Neuronal stem cell (in vitro differentiated cells): ENCODE measurements at regions not wholly inside any gene's neighbourhood (a gene's known extent, or its start where the extent isn't known, plus 50 kb on each side); places are given as distances from the start of the nearest gene placed in this dataset.

Source experiments
- DNase-seq: peaks from one replicate; pipeline ENCODE4 v3.0.0-alpha.2; 2013; ENCODE audit warnings: low spot score
- H2AFZ ChIP-seq: one replicate; pipeline ENCODE4 v1.6.1; 2013; ENCODE audit warnings: mild to moderate bottlenecking, low read length, inconsistent platforms
- H2AK5ac ChIP-seq: 2 replicates; pipeline ENCODE4 v1.6.1; 2013; ENCODE audit warnings: low read depth, mild to moderate bottlenecking, inconsistent platforms, low read length, moderate library complexity, mixed read lengths
- H2BK120ac ChIP-seq: 2 replicates; pipeline ENCODE4 v1.6.1; 2013; ENCODE audit warnings: low read depth, mild to moderate bottlenecking, inconsistent platforms, low read length, moderate library complexity, mixed read lengths
- H2BK12ac ChIP-seq: one replicate; pipeline ENCODE4 v1.6.1; 2013; ENCODE audit warnings: low read length, inconsistent platforms
- H2BK15ac ChIP-seq: 2 replicates; pipeline ENCODE4 v1.6.1; 2013; ENCODE audit warnings: mild to moderate bottlenecking, low read length, inconsistent platforms, mixed read lengths
- H2BK5ac ChIP-seq: one replicate; pipeline ENCODE4 v1.6.1; 2013; ENCODE audit warnings: inconsistent platforms, mild to moderate bottlenecking, low read length, moderate library complexity
- H3K14ac ChIP-seq: one replicate; pipeline ENCODE4 v1.6.1; 2013; ENCODE audit warnings: low read length, inconsistent platforms
- H3K18ac ChIP-seq: 2 replicates; pipeline ENCODE4 v1.6.1; 2013; ENCODE audit warnings: low read length, inconsistent platforms
- H3K23ac ChIP-seq: 2 replicates; pipeline ENCODE4 v1.6.1; 2013; ENCODE audit warnings: low read depth, mild to moderate bottlenecking, mixed read lengths, low read length, inconsistent platforms; ENCODE audit not compliant: poor library complexity
- H3K27ac ChIP-seq: replicated peaks from 3 replicates; pipeline ENCODE4 v1.5.1; 2013; ENCODE audit warnings: low read length, inconsistent platforms
- H3K27me3 ChIP-seq, 3 experiments: 2 replicates each; pipeline ENCODE4 v1.6.1; 2013; ENCODE audit warnings: low read length in 3 of 3, mild to moderate bottlenecking in 2 of 3, inconsistent platforms in 1 of 3, low read depth in 1 of 3, mixed read lengths in 1 of 3, moderate library complexity in 1 of 3; ENCODE audit not compliant: control insufficient read depth in 3 of 3, insufficient read depth in 3 of 3
- H3K36me3 ChIP-seq, 2 donors: replicated peaks in 1 of 2; 2 replicates each; pipeline ENCODE4 v1.6.1; 2013; ENCODE audit warnings: low read length in 2 of 2; ENCODE audit not compliant: control insufficient read depth in 2 of 2, insufficient read depth in 2 of 2
- H3K4ac ChIP-seq: 2 replicates; pipeline ENCODE4 v1.6.1; 2013; ENCODE audit warnings: inconsistent platforms, mild to moderate bottlenecking, low read length, moderate library complexity
- H3K4me1 ChIP-seq, 2 donors: 1 replicate in 1 of 2; 2 replicates in 1 of 2; pipeline ENCODE4 v1.6.1; 2013; ENCODE audit warnings: low read length in 2 of 2, low read depth in 1 of 2; ENCODE audit not compliant: control insufficient read depth in 2 of 2, insufficient read depth in 1 of 2
- H3K4me2 ChIP-seq: one replicate; pipeline ENCODE4 v1.6.1; 2013; ENCODE audit warnings: mild to moderate bottlenecking, low read length, inconsistent platforms; ENCODE audit not compliant: insufficient read depth, poor library complexity, severe bottlenecking
- H3K4me3 ChIP-seq, 2 donors: 2 replicates each; pipeline ENCODE4 v1.5.1; 2013; ENCODE audit warnings: low read length in 2 of 2, mild to moderate bottlenecking in 2 of 2, inconsistent platforms in 1 of 2, moderate library complexity in 1 of 2
- H3K79me1 ChIP-seq: one replicate; pipeline ENCODE4 v1.6.1; 2013; ENCODE audit warnings: low read depth, mild to moderate bottlenecking, inconsistent platforms, low read length, moderate library complexity
- H3K9ac ChIP-seq: one replicate; pipeline ENCODE4 v1.6.1; 2013; ENCODE audit warnings: mild to moderate bottlenecking, low read depth, low read length, inconsistent platforms; ENCODE audit not compliant: poor library complexity
- H3K9me3 ChIP-seq, 2 donors: replicated peaks in 1 of 2; 2 replicates each; pipeline versions ENCODE3 to v1.6.1; 2013; ENCODE audit warnings: low read length in 2 of 2, mild to moderate bottlenecking in 2 of 2, inconsistent platforms in 1 of 2, low read depth in 1 of 2, mixed read lengths in 1 of 2, moderate library complexity in 1 of 2; ENCODE audit not compliant: control insufficient read depth in 2 of 2, insufficient read depth in 1 of 2
- H4K8ac ChIP-seq: one replicate; pipeline ENCODE4 v1.6.1; 2013; ENCODE audit warnings: low read depth, mild to moderate bottlenecking, inconsistent platforms, low read length, moderate library complexity
- H4K91ac ChIP-seq: one replicate; pipeline ENCODE4 v1.6.1; 2013; ENCODE audit warnings: low read length, low read depth, mild to moderate bottlenecking, inconsistent platforms; ENCODE audit not compliant: poor library complexity
- WGBS, 2 donors: extraction: QIAGEN DNeasy Blood & Tissue Kit; methylation state at CpG; one replicate each; pipeline ENCODE4 v1.1.7; 2013; ENCODE audit warnings: missing lambda C conversion rate in 2 of 2, mixed read lengths in 1 of 2; ENCODE audit not compliant: insufficient read length in 2 of 2, insufficient replicate concordance in 1 of 2; ENCODE audit errors: extremely low coverage in 2 of 2; 5-methylcytosine and 5-hydroxymethylcytosine counted together

GRCh38 chr2:12300927-12301326 is 415.8 kb upstream of the TRIB2 start:
- no peak overlapping the region for H2BK12ac ChIP-seq
- H3K27me3 ChIP-seq, result no peaks in the 10 kb centered on the region
- H3K23ac ChIP-seq, result no peak overlapping the region
- no peak for DNase-seq
- no peak overlapping the region for H2AFZ ChIP-seq
- H3K36me3 ChIP-seq, result no peaks in the 10 kb centered on the region
- peak overlapping the region; percentile 21 for H3K27ac ChIP-seq
- H3K4me2 ChIP-seq, result no peak overlapping the region
- no peak overlapping the region for H3K18ac ChIP-seq
- no peak overlapping the region for H3K4ac ChIP-seq
- no peak overlapping the region for H2BK120ac ChIP-seq
- H3K79me1 ChIP-seq, result no peaks in the 10 kb centered on the region
- no peak overlapping the region for H3K14ac ChIP-seq
- no CpG with 5 or more reads among the region's 5 CpGs for WGBS, 2 donors
- H2BK15ac ChIP-seq, result no peak overlapping the region
- H4K91ac ChIP-seq, result no peak overlapping the region
- no peak overlapping the region for H4K8ac ChIP-seq
- peaks cover 13 to 18% of the 10 kb centered on the region in 2 donors for H3K4me1 ChIP-seq
- H3K4me3 ChIP-seq, result no peak overlapping the region
- H3K9ac ChIP-seq, result no peak overlapping the region
- no peak overlapping the region for H2BK5ac ChIP-seq
- H3K9me3 ChIP-seq, result no peaks in the 10 kb centered on the region
- H2AK5ac ChIP-seq, result no peak overlapping the region

DNA sequence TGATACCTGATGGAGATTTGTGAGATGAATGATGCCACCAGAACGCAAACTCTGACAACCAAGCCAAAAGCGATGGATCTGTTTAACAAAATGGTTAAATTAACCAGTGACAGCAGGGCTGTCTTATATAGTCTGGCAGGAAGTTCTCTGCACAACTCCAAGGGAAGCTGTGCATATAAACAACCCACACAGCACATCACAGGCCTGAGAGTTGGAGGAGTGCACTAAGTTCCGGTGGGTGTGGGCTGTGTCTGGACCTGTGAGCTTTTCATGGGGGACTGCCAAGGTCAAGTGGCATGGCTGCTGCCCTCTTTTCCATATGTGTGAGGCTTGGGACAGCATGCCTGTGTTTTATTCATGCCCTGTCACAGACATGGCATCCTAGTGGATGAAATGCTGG is 414.6 kb upstream of the TRIB2 start:
- H3K27ac ChIP-seq, result no peak overlapping the region
- no peaks in the 10 kb centered on the region for H3K79me1 ChIP-seq
- no peak overlapping the region for H3K9ac ChIP-seq
- no peak overlapping the region for H2BK120ac ChIP-seq
- H2AK5ac ChIP-seq, result no peak overlapping the region
- no peak overlapping the region for H3K4me3 ChIP-seq
- DNase-seq, result no peak
- no peak overlapping the region for H3K4ac ChIP-seq
- no peak overlapping the region for H4K8ac ChIP-seq
- H2AFZ ChIP-seq, result no peak overlapping the region
- H3K4me2 ChIP-seq, result no peak overlapping the region
- H3K27me3 ChIP-seq, result no peaks in the 10 kb centered on the region
- H3K36me3 ChIP-seq, result no peaks in the 10 kb centered on the region
- H3K14ac ChIP-seq, result no peak overlapping the region
- no CpG with 5 or more reads among the region's 3 CpGs for WGBS, 2 donors
- H3K9me3 ChIP-seq, result no peaks in the 10 kb centered on the region
- no peak overlapping the region for H4K91ac ChIP-seq
- peaks cover 13 to 18% of the 10 kb centered on the region in 2 donors for H3K4me1 ChIP-seq
- no peak overlapping the region for H2BK12ac ChIP-seq
- H3K23ac ChIP-seq, result no peak overlapping the region
- no peak overlapping the region for H2BK15ac ChIP-seq
- no peak overlapping the region for H3K18ac ChIP-seq
- H2BK5ac ChIP-seq, result no peak overlapping the region

- H3K4ac ChIP-seq, result no peak overlapping the region
- H3K18ac ChIP-seq, result no peak overlapping the region
- no peak overlapping the region for H3K4me3 ChIP-seq
- H4K8ac ChIP-seq, result no peak overlapping the region
- no peak overlapping the region for H3K9ac ChIP-seq
- no peak overlapping the region for H3K14ac ChIP-seq
- H3K4me2 ChIP-seq, result no peak overlapping the region
- H2BK15ac ChIP-seq, result no peak overlapping the region
- H2AFZ ChIP-seq, result no peak overlapping the region
- H3K4me1 ChIP-seq, result peaks cover 13 to 18% of the 10 kb centered on the region in 2 donors
- H3K36me3 ChIP-seq, result no peaks in the 10 kb centered on the region
- no peak overlapping the region for H2BK5ac ChIP-seq
- no peak overlapping the region for H3K27ac ChIP-seq
- DNase-seq, result no peak
- WGBS, 2 donors, result no CpG with 5 or more reads among the region's 3 CpGs
- no peak overlapping the region for H3K23ac ChIP-seq
- no peak overlapping the region for H2BK12ac ChIP-seq
- no peak overlapping the region for H2BK120ac ChIP-seq
- no peaks in the 10 kb centered on the region for H3K79me1 ChIP-seq
- no peak overlapping the region for H4K91ac ChIP-seq
- H3K27me3 ChIP-seq, result no peaks in the 10 kb centered on the region
- no peaks in the 10 kb centered on the region for H3K9me3 ChIP-seq
- H2AK5ac ChIP-seq, result no peak overlapping the region
Measured at GRCh38 chr2:12302691-12303090, 414.0 kb upstream of the TRIB2 start.

GRCh38 chr2:12303181-12304030 is 413.3 kb upstream of the TRIB2 start:
- H3K79me1 ChIP-seq, result no peaks in the 10 kb centered on the region
- no peak overlapping the region for H2BK15ac ChIP-seq
- H3K18ac ChIP-seq, result no peak overlapping the region
- no peaks in the 10 kb centered on the region for H3K27me3 ChIP-seq
- no peak overlapping the region for H2BK120ac ChIP-seq
- H2BK5ac ChIP-seq, result no peak overlapping the region
- no peak overlapping the region for H3K4ac ChIP-seq
- H4K91ac ChIP-seq, result no peak overlapping the region
- no peak overlapping the region for H3K23ac ChIP-seq
- no peak overlapping the region for H2AK5ac ChIP-seq
- WGBS, 2 donors, result no CpG with 5 or more reads among the region's 7 CpGs
- peak overlapping the region in 1 of 2 donors; percentile 63 for H3K4me3 ChIP-seq
- no peak overlapping the region for H2AFZ ChIP-seq
- no peak overlapping the region for H3K27ac ChIP-seq
- DNase-seq, result no peak
- H3K9ac ChIP-seq, result no peak overlapping the region
- no peak overlapping the region for H4K8ac ChIP-seq
- no peaks in the 10 kb centered on the region for H3K36me3 ChIP-seq
- no peaks in the 10 kb centered on the region for H3K9me3 ChIP-seq
- peak overlapping the region; percentile 25 for H2BK12ac ChIP-seq
- no peak overlapping the region for H3K14ac ChIP-seq
- H3K4me1 ChIP-seq, result peaks cover 13 to 18% of the 10 kb centered on the region in 2 donors
- H3K4me2 ChIP-seq, result no peak overlapping the region
